HG03354 (cell line): ENCODE measurements at regions not wholly inside any gene's neighbourhood (a gene's known extent, or its start where the extent isn't known, plus 50 kb on each side); places are given as distances from the start of the nearest gene placed in this dataset.
"Not testable (repeated sequence)": the region's sequence is repeated elsewhere in the genome, so short reads cannot be mapped to it uniquely, and the experiment has no call there.

Experiments
- ATAC-seq: cut with Tn5 transposase; IDR thresholded peaks from one replicate; pipeline ENCODE4 v1.9.1; 2021; ENCODE audit warnings: mild to moderate bottlenecking; ENCODE audit not compliant: unreplicated experiment, poor library complexity, severe bottlenecking

GRCh38 chr11:23124249-23124648, 264.0 kb upstream of the CCDC179 start:
- ATAC-seq: no peak

DNA sequence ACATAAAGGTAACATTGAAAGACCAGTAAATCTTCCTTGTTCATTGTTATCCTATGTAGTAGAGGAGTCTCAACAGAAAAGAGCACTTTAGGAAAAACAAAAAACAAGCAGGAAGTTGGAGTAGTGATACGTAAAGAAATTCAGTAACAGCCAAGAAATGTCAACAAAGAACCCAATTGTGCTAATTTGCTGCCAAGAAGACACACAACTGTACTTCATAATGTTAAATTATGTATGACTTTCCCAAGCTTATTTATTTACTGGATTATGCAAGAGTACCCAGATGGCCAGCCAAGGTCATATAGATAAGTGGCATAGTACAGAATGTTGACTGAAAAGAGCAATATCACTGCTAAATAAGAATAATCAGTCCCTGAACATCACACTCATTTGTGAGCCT, 264.7 kb upstream of the CCDC179 start:
- no peak for ATAC-seq

- no peak for ATAC-seq
These were observed 267.4 kb upstream of the CCDC179 start for GRCh38 chr11:23127706-23128105.

DNA sequence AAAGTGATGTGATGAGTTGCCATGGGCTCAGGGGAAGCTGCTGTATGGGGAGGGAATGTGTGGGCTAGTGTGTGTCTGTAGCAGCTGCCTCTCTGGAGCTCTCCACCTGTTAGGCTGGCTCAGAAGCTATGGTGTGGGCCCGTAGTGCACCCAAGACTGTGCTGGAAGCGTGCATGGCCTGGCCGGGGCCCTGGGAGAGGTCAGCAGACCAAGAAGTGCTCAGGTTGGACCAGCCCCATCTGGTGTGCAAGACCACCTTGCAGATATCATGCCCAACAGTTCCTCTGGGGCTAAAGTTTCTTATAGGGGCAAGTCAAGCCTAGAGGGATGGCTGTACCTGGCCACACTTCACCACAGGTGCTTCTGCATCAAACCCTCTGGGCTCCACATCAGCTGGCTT, 274.4 kb upstream of the CCDC179 start:
- ATAC-seq: no peak

GRCh38 chr11:23138761-23139160, 278.5 kb upstream of the CCDC179 start:
- ATAC-seq: no peak

DNA sequence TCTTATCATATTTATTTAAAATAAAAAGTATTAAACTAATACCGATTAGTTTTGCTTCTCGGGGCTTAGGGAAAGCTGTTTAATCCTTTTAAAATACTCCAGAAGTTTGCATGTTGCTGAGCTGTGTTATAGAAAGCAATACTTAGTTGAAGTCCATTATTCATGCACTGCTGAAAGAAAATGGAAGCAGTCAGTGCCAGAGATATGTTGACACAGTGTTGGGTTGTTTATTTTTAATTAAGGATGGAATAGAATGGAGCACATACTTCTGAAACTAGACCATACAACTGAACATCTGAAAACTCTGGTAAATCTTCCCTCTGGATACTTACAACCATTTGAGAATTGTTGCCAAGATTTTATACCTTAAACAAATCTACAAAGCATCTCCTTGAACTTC, 282.7 kb upstream of the CCDC179 start:
- no peak for ATAC-seq

DNA sequence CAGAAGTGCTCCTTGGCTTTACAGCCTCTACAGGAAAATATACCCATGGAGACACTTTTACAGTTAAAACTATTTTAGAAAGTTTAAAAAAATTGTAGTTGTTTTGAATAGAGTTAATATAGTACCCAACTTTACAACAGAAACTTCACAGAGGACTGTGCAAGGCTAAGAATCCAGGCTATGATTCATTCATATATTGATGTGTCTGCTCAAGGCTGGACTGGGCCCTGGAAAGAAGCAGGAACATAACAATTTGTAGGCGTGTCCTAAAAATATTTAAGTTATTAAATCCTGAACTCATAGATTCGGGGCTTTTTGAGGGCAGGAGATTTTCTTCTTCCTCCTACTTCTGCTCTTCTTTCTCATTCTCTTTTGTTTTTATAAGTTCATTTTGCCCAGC, 291.5 kb upstream of the CCDC179 start:
- ATAC-seq: no peak

- no peak for ATAC-seq
These were observed 295.2 kb upstream of the CCDC179 start for GRCh38 chr11:23155503-23155902.

GRCh38 chr11:23164022-23164421, 303.7 kb upstream of the CCDC179 start:
- no peak for ATAC-seq

GRCh38 chr11:23166376-23166775, 306.1 kb upstream of the CCDC179 start:
- ATAC-seq: no peak

DNA sequence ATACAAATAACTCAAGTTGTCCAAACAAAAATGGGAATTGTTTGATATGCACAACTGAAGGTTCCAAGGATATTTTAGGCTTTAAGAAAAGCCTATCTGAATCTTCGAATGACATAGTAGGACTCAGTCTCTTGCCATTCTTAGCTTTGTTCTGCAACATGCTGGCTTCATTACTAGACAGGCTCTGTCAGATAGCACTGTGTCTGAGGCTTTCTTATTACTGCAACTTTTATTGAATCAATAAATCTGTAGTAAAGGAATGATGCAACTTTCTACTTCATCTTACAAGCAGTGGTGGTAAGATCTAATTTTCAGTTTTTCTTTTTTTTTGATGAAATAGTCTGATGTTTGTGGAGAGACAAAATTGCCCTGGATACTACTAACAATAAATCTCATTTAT, 319.3 kb upstream of the CCDC179 start:
- no peak for ATAC-seq

DNA sequence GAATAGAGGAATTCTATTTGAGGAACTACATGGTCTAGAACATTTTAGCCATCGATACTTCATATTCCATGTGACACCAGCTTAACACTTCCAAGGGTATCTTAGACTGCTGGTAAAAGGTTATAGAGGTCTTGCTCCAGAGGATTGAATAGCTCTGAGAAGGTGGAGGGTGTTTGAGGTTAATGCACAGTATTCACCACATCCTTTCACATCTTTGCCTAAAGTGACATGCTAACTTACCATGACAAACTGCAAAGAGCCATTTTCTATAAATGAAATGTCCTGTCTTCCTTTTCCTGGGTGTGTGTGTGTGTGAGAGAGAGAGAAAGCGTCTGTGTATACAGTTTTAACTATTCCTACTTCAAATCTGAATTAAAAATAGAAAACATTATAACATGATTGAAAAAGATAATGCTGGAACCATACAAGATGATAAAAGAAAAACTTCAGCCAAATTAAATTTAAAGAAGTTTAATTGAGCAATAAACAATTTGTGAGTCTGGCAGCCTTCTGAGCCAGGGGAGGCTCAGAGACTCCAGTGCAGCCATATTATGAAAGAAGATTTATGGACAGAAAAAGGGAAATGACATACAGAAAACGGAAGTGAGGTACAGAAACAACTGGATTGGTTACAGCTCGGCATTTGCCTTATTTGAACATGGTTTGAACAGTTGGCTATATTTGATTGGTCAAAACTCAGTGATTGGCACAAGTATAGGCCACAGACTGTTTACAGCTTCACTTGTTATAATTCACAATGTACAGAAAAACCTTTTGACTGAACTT, 320.9 kb upstream of the CCDC179 start:
- no peak for ATAC-seq

- ATAC-seq: no peak
These were observed 332.0 kb upstream of the CCDC179 start for GRCh38 chr11:23192256-23192655.

- ATAC-seq: no peak
These were observed 341.8 kb upstream of the CCDC179 start for GRCh38 chr11:23201936-23202522.

DNA sequence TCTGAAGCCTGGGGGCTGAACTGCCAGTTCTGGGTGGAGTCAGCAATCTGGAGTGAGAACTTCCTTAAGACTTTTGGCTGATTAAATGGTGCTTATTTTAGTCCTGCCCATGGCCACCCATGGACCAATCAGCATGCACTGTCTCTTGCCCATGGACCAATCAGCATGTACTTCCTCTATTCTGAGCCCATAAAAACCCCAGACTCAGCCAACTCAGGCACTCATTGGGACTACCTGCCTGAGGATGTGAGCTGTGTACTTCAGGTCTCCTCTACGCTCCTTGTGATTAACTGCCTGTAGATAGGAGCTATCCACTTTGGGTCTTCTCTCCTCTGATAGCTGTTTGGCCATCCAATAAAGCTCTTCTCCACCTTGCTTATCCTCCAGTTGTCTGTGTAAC, 342.3 kb upstream of the CCDC179 start:
- ATAC-seq: no peak

DNA sequence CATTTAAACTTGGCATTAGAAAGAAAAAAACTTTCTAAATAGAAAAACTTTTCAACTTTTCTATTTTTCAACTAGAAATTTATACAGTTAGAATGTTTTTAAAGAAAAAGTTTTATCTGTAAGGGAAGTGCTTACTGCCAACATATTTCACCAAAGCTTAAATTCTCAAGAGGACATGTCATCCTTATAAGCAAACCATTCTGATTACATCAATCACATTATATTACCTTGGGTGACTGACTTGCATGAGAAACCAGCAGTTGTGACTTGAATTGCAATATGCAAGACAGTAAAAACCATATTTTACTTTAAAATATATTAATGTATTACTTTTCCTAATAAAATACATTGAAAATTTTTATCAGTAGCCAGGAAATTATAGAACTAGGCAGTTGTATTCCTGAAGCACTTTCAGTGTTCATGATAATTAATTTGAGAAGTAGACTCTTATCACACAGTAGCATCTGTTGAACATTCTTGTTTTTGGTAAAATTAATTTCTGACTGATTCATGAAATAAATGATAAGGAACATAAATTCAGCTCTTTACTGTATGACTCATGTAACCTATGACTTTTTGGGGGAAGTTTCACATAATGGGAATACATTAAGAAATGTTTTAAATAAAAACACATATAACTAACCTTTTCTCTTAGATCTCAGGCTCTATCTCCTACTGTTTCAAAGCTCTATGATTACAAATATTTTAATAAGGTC, 345.0 kb upstream of the CCDC179 start:
- no peak for ATAC-seq

DNA sequence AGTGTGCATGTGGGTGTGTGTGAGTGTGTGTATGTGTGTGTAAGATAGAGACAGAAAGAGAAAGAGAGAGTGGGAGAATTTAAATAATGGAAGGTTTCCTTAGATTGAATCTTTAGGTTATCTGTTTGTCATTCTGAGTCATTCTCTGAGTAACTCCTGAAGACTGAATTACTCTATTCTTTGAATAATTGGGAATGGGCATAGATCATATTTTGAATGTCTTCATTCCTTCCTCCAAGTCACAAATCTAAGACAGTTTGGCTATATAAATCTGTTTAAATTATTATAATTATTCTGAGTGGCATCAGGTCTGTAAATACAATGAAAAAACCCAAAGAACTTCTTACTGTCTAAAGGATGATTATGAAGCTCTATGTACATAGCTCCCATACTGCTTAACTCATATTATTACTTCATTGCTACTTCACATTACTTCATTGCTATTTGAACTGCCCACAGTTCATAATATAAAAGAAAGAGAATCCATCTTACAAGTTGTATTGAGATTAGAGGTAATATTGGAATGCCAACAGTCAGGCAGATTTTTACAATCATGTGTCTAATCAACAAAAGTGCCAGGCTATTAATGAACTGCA, 346.6 kb upstream of the CCDC179 start:
- no peak for ATAC-seq

DNA sequence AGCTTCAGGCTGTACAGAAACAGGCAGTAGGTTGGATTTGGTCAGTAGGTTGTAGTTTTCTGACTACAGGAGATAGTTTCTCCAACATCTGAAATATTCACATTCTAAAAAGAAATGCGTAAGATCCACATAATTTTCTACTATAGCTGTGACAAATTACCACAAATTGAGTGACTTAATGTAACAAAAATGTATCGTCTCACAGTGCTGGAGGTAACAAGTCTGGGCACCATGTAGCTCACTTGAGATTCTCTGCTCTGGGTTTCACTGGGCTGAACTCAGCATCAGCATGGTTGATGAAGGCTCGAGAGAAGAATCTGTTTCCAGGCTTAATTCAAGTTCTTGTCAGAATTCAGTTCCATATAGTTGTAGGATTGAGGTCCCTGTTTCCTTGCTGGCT, 350.9 kb upstream of the CCDC179 start:
- no peak for ATAC-seq

GRCh38 chr11:23212807-23213206, 352.5 kb upstream of the CCDC179 start:
- no peak for ATAC-seq

DNA sequence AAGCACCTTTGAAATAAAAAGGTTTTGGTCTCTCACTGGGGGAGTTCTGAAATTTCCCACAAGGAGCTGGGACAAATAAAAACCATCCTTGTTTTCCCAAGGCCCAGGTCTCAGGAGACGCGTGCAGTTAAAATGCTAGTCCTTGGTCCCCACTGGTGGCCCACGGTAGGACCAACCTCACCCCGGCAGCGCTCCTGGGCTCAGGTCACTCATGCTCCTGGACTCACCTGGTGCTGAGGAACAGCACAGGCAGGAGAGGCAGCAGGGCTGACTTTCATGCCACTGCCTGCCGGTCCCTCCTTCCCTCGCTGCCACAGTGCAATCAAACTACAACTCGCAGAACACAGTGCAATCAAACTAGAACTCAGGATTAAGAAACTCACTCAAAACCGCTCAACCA, 356.8 kb upstream of the CCDC179 start:
- no peak for ATAC-seq

GRCh38 chr11:23220086-23220485, 359.8 kb upstream of the CCDC179 start:
- ATAC-seq: not testable (repeated sequence)
